PC-9 (cell line): ENCODE measurements at regions not wholly inside any gene's neighbourhood (a gene's known extent, or its start where the extent isn't known, plus 50 kb on each side); places are given as distances from the start of the nearest gene placed in this dataset.

ENCODE experiments used
- CTCF ChIP-seq: fragments of 200-600 bp; sonication (generic); conservative IDR thresholded peaks from 2 replicates; pipeline ENCODE4 v1.6.1; 2017; ENCODE audit warnings: mixed run types, antibody characterized with exemption, mild to moderate bottlenecking, moderate library complexity
- EZH2 ChIP-seq: fragments of 200-600 bp; sonication (generic); IDR thresholded peaks from 2 replicates; pipeline ENCODE4 v1.8.0; 2017; ENCODE audit warnings: antibody characterized with exemption, low read depth

GRCh38 chr2:181772777-181773176 lies 92.5 kb upstream of the NEUROD1 start:
- no peak for TF ChIP-seq CTCF
- TF ChIP-seq EZH2, result no peak
